Right cardiac atrium (tissue), 5 donors: ENCODE measurements at regions not wholly inside any gene's neighbourhood (a gene's known extent, or its start where the extent isn't known, plus 50 kb on each side); places are given as distances from the start of the nearest gene placed in this dataset.
"Not testable (repeated sequence)": the region's sequence is repeated elsewhere in the genome, so short reads cannot be mapped to it uniquely, and the experiment has no call there.

ENCODE experiments used
- ATAC-seq, 2 donors: fragments of 200-7000 bp; cut with Tn5 transposase; one replicate each; pipeline versions ENCODE4 v1.8.0 to v1.9.1; 2020; ENCODE audit warnings: moderate library complexity in 2 of 2, mild to moderate bottlenecking in 1 of 2
- DNase-seq, 3 donors: peaks; one replicate each; pipeline ENCODE4 v3.0.0-alpha.2; 2020
- H3K27ac ChIP-seq: one replicate; pipeline ENCODE4 v1.5.1; 2013; ENCODE audit warnings: mild to moderate bottlenecking, low read length, control low read depth, moderate library complexity
- H3K27me3 ChIP-seq: one replicate; pipeline ENCODE4 v1.6.1; 2013; ENCODE audit not compliant: control insufficient read depth, insufficient read depth
- H3K4me1 ChIP-seq: one replicate; pipeline ENCODE4 v1.6.1; 2013; ENCODE audit warnings: low read length; ENCODE audit not compliant: control insufficient read depth, insufficient read depth
- H3K4me3 ChIP-seq: one replicate; pipeline ENCODE4 v1.5.1; 2013; ENCODE audit warnings: low read length, control low read depth
- H3K9me3 ChIP-seq: one replicate; pipeline ENCODE4 v1.6.1; 2013; ENCODE audit warnings: low read length; ENCODE audit not compliant: control insufficient read depth
- WGBS: extraction: QIAGEN DNeasy Blood & Tissue Kit; methylation state at CpG from one replicate; pipeline ENCODE4 v1.1.7; 2013; 5-methylcytosine and 5-hydroxymethylcytosine counted together
- intact Hi-C, 4 donors: fragments of 100-400 bp; cut with DNase I; formaldehyde crosslinking; loops; one replicate each; pipeline versions ENCODE4 v1.11.0 to v1.14.0; 2022 to 2023
- donor health status: healthy with polysubstance abuse.
- donor health status: DM: no; HTN: yes; CAD: no.
- donor health status: DM: no; HTN: no; CAD: no.
- donor health status: DM: no; HTN: yes; CAD: no; lungs with severe emphysema.
- donor health status: DM: yes; HTN: yes; CAD: no.

GRCh38 chr10:11403646-11404045 is 207.8 kb downstream of the USP6NL start:
- intact Hi-C loops, H3K27ac ChIP-seq, DNase-seq, ATAC-seq, H3K4me3 ChIP-seq, H3K4me1 ChIP-seq, H3K27me3 ChIP-seq, H3K9me3 ChIP-seq: not testable (repeated sequence)
- no CpG with 5 or more reads among the region's 2 CpGs for WGBS

GRCh38 chr10:11403116-11403515 is 208.3 kb downstream of the USP6NL start:
- Histone ChIP-seq H3K27me3 (no peaks in the 10 kb centered on the region), H3K27ac (no peak overlapping the region), H3K4me1 (no peaks in the 10 kb centered on the region), H3K4me3 (no peak overlapping the region), H3K9me3 (no peaks in the 10 kb centered on the region)
- WGBS: 64% methylated on average over 11 of the region's 11 CpGs
- DNase-seq (no peak), ATAC-seq (no peak)
- intact Hi-C loops: no loop called here

- intact Hi-C loops: no loop called here
- no peak for ATAC-seq
- Histone ChIP-seq H3K4me1 (peaks cover 2% of the 10 kb centered on the region), H3K27me3 (no peaks in the 10 kb centered on the region), H3K27ac (no peak overlapping the region), H3K4me3 (no peak overlapping the region), H3K9me3 (no peaks in the 10 kb centered on the region)
- no peak for DNase-seq
- 46% methylated on average over 2 of the region's 2 CpGs for WGBS
These were observed 209.1 kb downstream of the USP6NL start for GRCh38 chr10:11402392-11402791.

GRCh38 chr10:11401264-11402235 is 209.9 kb downstream of the USP6NL start:
- H3K4me1 ChIP-seq: peaks cover 2% of the 10 kb centered on the region
- DNase-seq: no peak
- no peak overlapping the region for H3K4me3 ChIP-seq
- intact Hi-C loops: no loop called here
- WGBS: 71% methylated on average over 16 of the region's 16 CpGs
- H3K9me3 ChIP-seq: no peaks in the 10 kb centered on the region
- no peak for ATAC-seq
- H3K27me3 ChIP-seq: no peaks in the 10 kb centered on the region
- H3K27ac ChIP-seq: no peak overlapping the region

- peaks cover 2% of the 10 kb centered on the region for H3K4me1 ChIP-seq
- DNase-seq: peak in 1 of 3 donors; percentile 69
- no peaks in the 10 kb centered on the region for H3K9me3 ChIP-seq
- H3K27ac ChIP-seq: no peak overlapping the region
- H3K4me3 ChIP-seq: no peak overlapping the region
- ATAC-seq: peak; percentile 51 to 79
- 59% methylated on average over 8 of the region's 8 CpGs for WGBS
- intact Hi-C loops: no loop called here
- H3K27me3 ChIP-seq: no peaks in the 10 kb centered on the region
These were observed 213.4 kb downstream of the USP6NL start for GRCh38 chr10:11397980-11398580.

- peaks cover 2% of the 10 kb centered on the region for H3K4me1 ChIP-seq
- ATAC-seq (no peak), DNase-seq (no peak)
- no peaks in the 10 kb centered on the region for H3K27me3 ChIP-seq
- intact Hi-C loops: no loop called here
- no peak overlapping the region for H3K27ac ChIP-seq
- H3K9me3 ChIP-seq: no peaks in the 10 kb centered on the region
- H3K4me3 ChIP-seq: no peak overlapping the region
- WGBS: 79% methylated on average over 21 of the region's 21 CpGs
These were observed 214.1 kb downstream of the USP6NL start for GRCh38 chr10:11397077-11397965.

- no peak overlapping the region for H3K27ac ChIP-seq
- intact Hi-C loops: no loop called here
- ATAC-seq (no peak), DNase-seq (no peak)
- H3K27me3 ChIP-seq: no peaks in the 10 kb centered on the region
- 82% methylated on average over 17 of the region's 17 CpGs for WGBS
- H3K4me1 ChIP-seq: peaks cover 2% of the 10 kb centered on the region
- no peak overlapping the region for H3K4me3 ChIP-seq
- H3K9me3 ChIP-seq: no peaks in the 10 kb centered on the region
These were observed 215.0 kb downstream of the USP6NL start for GRCh38 chr10:11396311-11396955.

GRCh38 chr10:11395581-11396310 is 215.7 kb downstream of the USP6NL start:
- Histone ChIP-seq H3K27me3 (no peaks in the 10 kb centered on the region), H3K9me3 (no peaks in the 10 kb centered on the region), H3K27ac (no peak overlapping the region), H3K4me1 (peaks cover 2% of the 10 kb centered on the region), H3K4me3 (no peak overlapping the region)
- intact Hi-C loops: no loop called here
- 86% methylated on average over 15 of the region's 15 CpGs for WGBS
- ATAC-seq (no peak), DNase-seq (no peak)

GRCh38 chr10:11395161-11395560 is 216.3 kb downstream of the USP6NL start:
- WGBS: 77% methylated on average over 2 of the region's 2 CpGs
- Histone ChIP-seq H3K4me1 (peaks cover 2% of the 10 kb centered on the region), H3K4me3 (no peak overlapping the region), H3K27me3 (no peaks in the 10 kb centered on the region), H3K9me3 (no peaks in the 10 kb centered on the region), H3K27ac (no peak overlapping the region)
- ATAC-seq: no peak
- no peak for DNase-seq
- intact Hi-C loops: no loop called here

GRCh38 chr10:11393858-11394257 is 217.6 kb downstream of the USP6NL start:
- no peak overlapping the region for H3K27ac ChIP-seq
- WGBS: 65% methylated on average over 9 of the region's 9 CpGs

More at GRCh38 chr10:11393858-11394257, 217.6 kb downstream of the USP6NL start:
- Histone ChIP-seq H3K27me3 (no peaks in the 10 kb centered on the region), H3K4me3 (no peak overlapping the region), H3K4me1 (peaks cover 2% of the 10 kb centered on the region), H3K9me3 (no peaks in the 10 kb centered on the region)
- DNase-seq (no peak), ATAC-seq (no peak)
- intact Hi-C loops: no loop called here
